HCT116 (cell line): ENCODE measurements at regions not wholly inside any gene's neighbourhood (a gene's known extent, or its start where the extent isn't known, plus 50 kb on each side); places are given as distances from the start of the nearest gene placed in this dataset.
A peak's percentile ranks its signal among the peaks of the same experiment; 100 is the strongest.

ENCODE experiments used
- ATAC-seq: fragments of 200-7000 bp; cut with Tn5 transposase; 2 replicates; pipeline ENCODE4 v1.9.1; 2020; ENCODE audit warnings: mild to moderate bottlenecking, moderate library complexity
- BruUV-seq: library from RNA; stranded (reverse); fragments of 400-500 nt; replicated peaks from 2 replicates; lab custom pipeline; 2021; lab: Mats Ljungman, UMichigan
- CTCF ChIA-PET: fragments of 300-600 bp; sonication (Branson Sonifier 250); formaldehyde crosslinking; loops from one replicate; lab custom pipeline; 2021; ENCODE audit warnings: antibody characterized with exemption; lab: Charles Lee
- POLR2A ChIA-PET: fragments of 300-600, 350-600 bp; sonication (Branson Sonifier 250); formaldehyde crosslinking; loops from one replicate; lab custom pipeline; 2021; ENCODE audit warnings: antibody characterized with exemption; lab: Charles Lee
- RAD21 ChIA-PET, 2 experiments: fragments of 300-600 bp; sonication (Branson Sonifier 250); formaldehyde crosslinking; loops; one replicate each; lab custom pipeline; 2023; ENCODE audit warnings: low total read pairs in 2 of 2; ENCODE audit not compliant: uncharacterized antibody in 2 of 2, unreplicated experiment in 2 of 2, low non-redundant PET in 1 of 2; lab: Charles Lee
- DNase-seq: peaks from one replicate; pipeline ENCODE4 v3.0.0-alpha.2; 2010; ENCODE audit warnings: low read depth, low spot score
- H2AFZ ChIP-seq: fragments of 200-600 bp; shearing (Covaris generic), sonication (generic); 2 replicates; pipeline ENCODE4 v1.6.1; 2017; ENCODE audit warnings: low read depth, mixed run types, mixed read lengths, antibody characterized with exemption, low read length; ENCODE audit not compliant: poor library complexity, severe bottlenecking
- H3K27ac ChIP-seq: 2 replicates; pipeline ENCODE4 v1.5.1; 2012; ENCODE audit warnings: low read depth, low read length
- H3K27me3 ChIP-seq: fragments of 200-600 bp; sonication (generic); 2 replicates; pipeline ENCODE4 v1.6.1; 2016; ENCODE audit warnings: mixed run types, low read length, mixed read lengths; ENCODE audit not compliant: insufficient read depth
- H3K36me3 ChIP-seq, 2 experiments: fragments of 200-500 bp in 1 of 2; fragments of 200-600 bp in 1 of 2; sonication (Bioruptor generic) in 1 of 2; sonication (generic) in 1 of 2; 2 replicates each; pipeline versions ENCODE4 v1.5.1 to v1.6.1; 2014 to 2016; ENCODE audit warnings: low read length in 2 of 2, inconsistent platforms in 1 of 2, mixed read lengths in 1 of 2, mixed run types in 1 of 2; ENCODE audit not compliant: insufficient read depth in 2 of 2, control insufficient read depth in 1 of 2
- H3K4me1 ChIP-seq, 2 experiments: fragments of 200-600 bp in 1 of 2; sonication (generic) in 1 of 2; 2 replicates each; pipeline versions ENCODE4 v1.5.1 to v1.6.1; 2012 to 2017; ENCODE audit warnings: low read length in 2 of 2, inconsistent platforms in 1 of 2, mild to moderate bottlenecking in 1 of 2, mixed read lengths in 1 of 2, mixed run types in 1 of 2, moderate library complexity in 1 of 2; ENCODE audit not compliant: insufficient read depth in 2 of 2, control insufficient read depth in 1 of 2
- H3K4me2 ChIP-seq: fragments of 200-600 bp; sonication (generic); 2 replicates; pipeline ENCODE4 v1.6.1; 2017; ENCODE audit warnings: mixed run types, low read length, mixed read lengths
- H3K4me3 ChIP-seq, 2 experiments: fragments of 200-600 bp in 1 of 2; sonication (generic) in 1 of 2; replicated peaks in 1 of 2; 2 replicates each; pipeline ENCODE4 v1.5.1; 2011 to 2016; ENCODE audit warnings: low read length in 2 of 2, control low read depth in 1 of 2, low read depth in 1 of 2, mild to moderate bottlenecking in 1 of 2, mixed read lengths in 1 of 2, mixed run types in 1 of 2
- H3K79me2 ChIP-seq: fragments of 200-600 bp; sonication (generic); 2 replicates; pipeline ENCODE4 v1.6.1; 2017; ENCODE audit warnings: mild to moderate bottlenecking, mixed run types, low read length, moderate library complexity, mixed read lengths; ENCODE audit not compliant: insufficient read depth
- H3K9ac ChIP-seq: fragments of 200-600 bp; sonication (generic); 2 replicates; pipeline ENCODE4 v1.6.1; 2016; ENCODE audit warnings: low read length, mixed read lengths
- H3K9me2 ChIP-seq: fragments of 200-600 bp; sonication (generic), shearing (Covaris generic); 2 replicates; pipeline ENCODE4 v1.6.1; 2017; ENCODE audit warnings: mixed run types, mild to moderate bottlenecking, moderate library complexity; ENCODE audit not compliant: insufficient read depth
- H3K9me3 ChIP-seq, 2 experiments: fragments of 200-500 bp in 1 of 2; fragments of 200-600 bp in 1 of 2; sonication (Bioruptor generic) in 1 of 2; sonication (generic) in 1 of 2; 2 replicates each; pipeline ENCODE4 v1.6.1; 2014 to 2017; ENCODE audit warnings: low read length in 2 of 2, mixed read lengths in 2 of 2, inconsistent platforms in 1 of 2, low read depth in 1 of 2, mild to moderate bottlenecking in 1 of 2, mixed run types in 1 of 2, moderate library complexity in 1 of 2; ENCODE audit not compliant: control insufficient read depth in 1 of 2, insufficient read depth in 1 of 2
- H4K20me1 ChIP-seq: fragments of 200-600 bp; sonication (generic), shearing (Covaris generic); 2 replicates; pipeline ENCODE4 v1.6.1; 2017; ENCODE audit warnings: mixed run types, mild to moderate bottlenecking, moderate library complexity; ENCODE audit not compliant: insufficient read depth
- CBX3 ChIP-seq: IDR thresholded peaks from 2 replicates; pipeline ENCODE4 v1.6.1; 2012; ENCODE audit warnings: low read depth
- CTCF ChIP-seq, 3 experiments: fragments of 200-600 bp in 1 of 3; sonication (generic) in 1 of 3; IDR thresholded peaks in 2 of 3; conservative IDR thresholded peaks in 1 of 3; 2 replicates each; pipeline ENCODE4 v1.5.1; 2012 to 2017; ENCODE audit warnings: low read depth in 2 of 3, low read length in 2 of 3, antibody characterized with exemption in 1 of 3, borderline replicate concordance in 1 of 3, control low read depth in 1 of 3, mild to moderate bottlenecking in 1 of 3, mixed read lengths in 1 of 3, mixed run types in 1 of 3, moderate library complexity in 1 of 3; ENCODE audit not compliant: insufficient read depth in 1 of 3
- EGR1 ChIP-seq: IDR thresholded peaks from 2 replicates; pipeline ENCODE4 v1.6.1; 2012; ENCODE audit warnings: low read depth
- EZH2 ChIP-seq: fragments of 200-600 bp; sonication (generic); IDR thresholded peaks from 2 replicates; pipeline ENCODE4 v1.6.1; 2017; ENCODE audit warnings: antibody characterized with exemption, mixed run types
- EZH2phosphoT487 ChIP-seq: fragments of 200-600 bp; IDR thresholded peaks from 2 replicates; pipeline ENCODE4 v1.6.1; 2018; ENCODE audit warnings: antibody characterized with exemption, borderline replicate concordance
- FOSL1 ChIP-seq: IDR thresholded peaks from 2 replicates; pipeline ENCODE4 v1.6.1; 2012; ENCODE audit warnings: low read depth
- JUND ChIP-seq: IDR thresholded peaks from 2 replicates; pipeline ENCODE4 v1.6.1; 2012
- POLR2A ChIP-seq: IDR thresholded peaks from 2 replicates; pipeline ENCODE4 v1.7.0; 2011; ENCODE audit warnings: borderline replicate concordance; ENCODE audit not compliant: insufficient read depth, insufficient read length; ENCODE audit errors: extremely low read depth
- POLR2AphosphoS5 ChIP-seq: IDR thresholded peaks from 2 replicates; pipeline ENCODE4 v1.6.1; 2011; ENCODE audit warnings: mild to moderate bottlenecking, low read depth, low read length, moderate library complexity
- RAD21 ChIP-seq: IDR thresholded peaks from 2 replicates; pipeline ENCODE4 v1.6.1; 2012; ENCODE audit warnings: low read depth, mild to moderate bottlenecking
- SIN3A ChIP-seq: IDR thresholded peaks from 2 replicates; pipeline ENCODE4 v1.6.1; 2012; ENCODE audit warnings: low read depth
- SP1 ChIP-seq: IDR thresholded peaks from 2 replicates; pipeline ENCODE4 v1.6.1; 2012; ENCODE audit warnings: low read depth
- SRF ChIP-seq: IDR thresholded peaks from 2 replicates; pipeline ENCODE4 v1.6.1; 2012; ENCODE audit warnings: low read depth
- TCF7L2 ChIP-seq: IDR thresholded peaks from 2 replicates; pipeline ENCODE4 v1.7.0; 2011; ENCODE audit warnings: borderline replicate concordance, inconsistent platforms; ENCODE audit not compliant: insufficient read depth, insufficient read length; ENCODE audit errors: extremely low read depth
- ZFX ChIP-seq: fragments of 450-650 bp; IDR thresholded peaks from 2 replicates; pipeline ENCODE4 v1.6.1; 2017
- ZNF274 ChIP-seq: fragments of 200-500 bp; sonication (Bioruptor generic); IDR thresholded peaks from 2 replicates; pipeline ENCODE4 v1.6.1; 2014; ENCODE audit warnings: mild to moderate bottlenecking, low read depth, low read length, inconsistent platforms
- intact Hi-C: fragments of 100-400 bp; cut with micrococcal nuclease; formaldehyde crosslinking; loops from 2 replicates; pipeline ENCODE4 v1.10.0; 2022

- H4K20me1 ChIP-seq, result no peaks in the 10 kb centered on the region
- no peaks in the 10 kb centered on the region for H3K79me2 ChIP-seq
- POLR2A ChIA-PET, result no interaction called here
- BruUV-seq, result no TSS peak
- CTCF ChIA-PET, result no interaction called here
- TF ChIP-seq SIN3A (no peak), EGR1 (no peak), SRF (no peak), POLR2AphosphoS5 (no peak), CTCF (IDR thresholded peaks at IDR 0.05 in 2 of 3, conservative IDR thresholded peaks at IDR 0.05 in 1 of 3; ENCODE audit: borderline replicate concordance in 1 of 3, insufficient read depth in 1 of 3, low read depth in 2 of 3, low read length in 2 of 3) (peak in 2 of 3 experiments; percentile 10; a peak in 1 of 6 replicates)
- H3K4me1 ChIP-seq, result no peaks in the 10 kb centered on the region
- peaks cover 51% of the 10 kb centered on the region for H3K27me3 ChIP-seq
- intact Hi-C loops, result no loop called here
- no peaks in the 10 kb centered on the region for H3K36me3 ChIP-seq
- no peaks in the 10 kb centered on the region for H3K9me2 ChIP-seq
- RAD21 ChIA-PET, result no interaction called here
- H3K27ac ChIP-seq, result no peak overlapping the region
- no peak overlapping the region for H3K4me3 ChIP-seq
- H3K9me3 ChIP-seq, result no peaks in the 10 kb centered on the region
- DNase-seq, result no peak
- H3K4me2 ChIP-seq, result no peak overlapping the region
- peak; percentile 63 for ATAC-seq
- no peak overlapping the region for H2AFZ ChIP-seq
- H3K9ac ChIP-seq, result no peak overlapping the region
Measured at GRCh38 chr1:22364764-22365163, 86.9 kb upstream of the ZBTB40 start.

GRCh38 chr1:22365331-22366295 is 86.0 kb upstream of the ZBTB40 start:
- Histone ChIP-seq H3K4me3 (no peak overlapping the region), H3K27me3 (peaks cover 46% of the 10 kb centered on the region), H3K9ac (no peak overlapping the region), H3K9me2 (no peaks in the 10 kb centered on the region), H3K4me2 (no peak overlapping the region), H3K9me3 (no peaks in the 10 kb centered on the region), H2AFZ (no peak overlapping the region), H3K36me3 (no peaks in the 10 kb centered on the region), H4K20me1 (no peaks in the 10 kb centered on the region), H3K79me2 (no peaks in the 10 kb centered on the region), H3K4me1 (no peaks in the 10 kb centered on the region), H3K27ac (no peak overlapping the region)
- BruUV-seq, result no TSS peak
- ChIA-PET CTCF (no interaction called here), RAD21 (no interaction called here), POLR2A (no interaction called here)
- no peak for ATAC-seq
- DNase-seq, result no peak
- intact Hi-C loops, result no loop called here
- TF ChIP-seq FOSL1 (no peak), CTCF (IDR thresholded peaks at IDR 0.05 in 2 of 3, conservative IDR thresholded peaks at IDR 0.05 in 1 of 3; ENCODE audit: borderline replicate concordance in 1 of 3, insufficient read depth in 1 of 3, low read depth in 2 of 3, low read length in 2 of 3) (no peak), EZH2 (no peak), JUND (no peak), POLR2A (no peak), SP1 (no peak), CBX3 (no peak), ZNF274 (no peak), EZH2phosphoT487 (no peak), RAD21 (no peak), TCF7L2 (no peak), EGR1 (no peak), POLR2AphosphoS5 (no peak), ZFX (no peak)
